GM12892 (cell line): ENCODE measurements at regions not wholly inside any gene's neighbourhood (a gene's known extent, or its start where the extent isn't known, plus 50 kb on each side); places are given as distances from the start of the nearest gene placed in this dataset.

ENCODE experiments used
- POLR2A ChIP-seq: IDR thresholded peaks from 2 replicates; pipeline ENCODE4 v1.6.1; 2011; ENCODE audit warnings: low read depth, low read length, control low read depth
- TAF1 ChIP-seq: IDR thresholded peaks from 2 replicates; pipeline ENCODE4 v1.6.1; 2011; ENCODE audit warnings: low read depth, mild to moderate bottlenecking, control low read depth, low read length, borderline replicate concordance

GRCh38 chr4:53676402-53676871 lies 85.2 kb upstream of the LNX1 start:
- no peak for TF ChIP-seq POLR2A
- TF ChIP-seq TAF1 = no peak
